ENCODE measurements at regions not wholly inside any gene's neighbourhood (a gene's known extent, or its start where the extent isn't known, plus 50 kb on each side); places are given as distances from the start of the nearest gene placed in this dataset.
"Not testable (repeated sequence)": the region's sequence is repeated elsewhere in the genome, so short reads cannot be mapped to it uniquely, and the experiment has no call there.

DNA sequence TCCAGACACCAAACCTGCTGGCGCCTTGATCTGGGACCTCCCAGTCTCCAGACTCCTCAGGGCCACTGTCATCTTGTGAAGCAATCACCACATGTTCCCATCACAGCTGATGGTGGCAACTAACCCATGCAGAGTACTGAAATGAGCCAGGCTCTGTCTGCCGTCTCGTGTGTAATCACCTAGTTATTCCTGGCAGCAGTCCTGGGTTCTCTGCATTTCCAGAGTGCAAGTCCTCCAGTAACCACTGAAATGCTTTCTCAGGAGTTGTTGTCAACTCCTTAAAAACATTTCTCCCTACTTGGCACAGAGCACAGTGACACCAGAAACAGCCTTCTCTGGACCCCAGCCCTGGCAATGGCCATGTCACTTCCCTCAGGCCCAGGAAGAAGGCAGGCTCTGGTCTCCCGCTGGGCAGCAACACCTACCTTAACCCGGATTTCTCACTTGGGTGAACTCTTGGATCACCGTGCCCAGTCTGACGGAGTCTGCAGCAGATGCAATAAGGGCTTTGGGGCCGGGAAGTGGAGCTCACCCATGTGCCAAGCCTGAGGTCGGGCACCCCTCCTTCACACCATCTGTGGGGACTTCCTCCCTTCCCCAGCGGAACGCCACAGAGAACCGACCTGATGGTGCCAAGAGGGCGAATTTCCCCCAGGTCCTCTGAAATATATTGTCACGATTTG is 189.5 kb upstream of the NPAP1 start:
- not testable (repeated sequence) for H2AFZ ChIP-seq (ENCODE audit: low read length); H3K9ac ChIP-seq (ENCODE audit: insufficient read depth, low read length); H3K27ac ChIP-seq (ENCODE audit: insufficient read depth, low read length); H3K4me1 ChIP-seq (ENCODE audit: control insufficient read depth, extremely low read depth, insufficient read depth, low read length); H3K9me3 ChIP-seq (ENCODE audit: control insufficient read depth, insufficient read depth, low read depth, low read length); H3K79me2 ChIP-seq (ENCODE audit: control insufficient read depth, insufficient read depth, low read length); H3K4me3 ChIP-seq (replicated peaks in 1 of 4; ENCODE audit: control extremely low read depth in 1 of 4, insufficient read depth in 1 of 4, low read depth in 3 of 4, low read length in 4 of 4); H4K20me1 ChIP-seq (ENCODE audit: control insufficient read depth, extremely low read depth, insufficient read depth, low read length); H3K36me3 ChIP-seq (ENCODE audit: control insufficient read depth, insufficient read depth, low read length); H3K4me2 ChIP-seq (ENCODE audit: extremely low read depth, insufficient read depth, low read length); H3K27me3 ChIP-seq (ENCODE audit: control insufficient read depth, insufficient read depth, low read length)
- peak in 1 of 2 donors; percentile 40 for DNase-seq (ENCODE audit: low read depth in 2 of 2)

DNA sequence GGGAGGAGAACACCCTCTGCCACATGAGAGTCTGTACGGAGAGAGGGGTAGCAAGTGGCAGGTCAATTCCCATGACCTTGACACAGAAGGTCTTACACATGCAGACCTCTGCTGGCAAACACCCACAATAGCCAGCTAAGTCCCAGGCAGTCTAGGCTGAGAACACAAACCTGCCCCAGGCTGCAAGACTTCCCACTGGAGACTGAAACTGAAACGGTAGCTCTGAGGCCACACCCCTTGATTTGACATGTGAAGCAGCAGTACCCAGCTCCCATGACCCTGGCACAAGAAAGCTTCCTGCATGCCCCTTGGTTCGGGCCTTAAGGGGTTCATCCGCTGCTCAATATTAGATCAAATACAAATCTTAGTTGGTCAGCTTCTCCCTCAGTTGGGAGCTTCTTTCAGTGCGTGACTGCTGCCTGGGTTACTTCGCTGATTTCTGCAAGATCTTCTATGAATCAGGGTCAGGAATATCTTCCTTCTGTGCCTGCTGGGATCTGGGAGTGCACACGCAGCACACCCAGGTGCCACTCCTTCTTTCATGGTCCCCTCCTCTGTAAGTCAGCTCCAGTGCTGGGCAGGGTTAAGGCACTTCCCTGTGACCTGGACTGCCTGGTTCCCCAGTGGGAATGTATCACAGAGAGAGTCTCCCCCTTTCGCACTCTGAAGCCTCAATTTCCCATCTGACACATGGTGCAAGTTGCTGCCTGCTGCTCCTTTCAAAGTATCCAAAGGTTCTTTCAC is 187.2 kb upstream of the NPAP1 start:
- not testable (repeated sequence) for H2AFZ ChIP-seq (ENCODE audit: low read length); H3K9me3 ChIP-seq (ENCODE audit: control insufficient read depth, insufficient read depth, low read depth, low read length); H4K20me1 ChIP-seq (ENCODE audit: control insufficient read depth, extremely low read depth, insufficient read depth, low read length); H3K9ac ChIP-seq (ENCODE audit: insufficient read depth, low read length); H3K36me3 ChIP-seq (ENCODE audit: control insufficient read depth, insufficient read depth, low read length); H3K4me1 ChIP-seq (ENCODE audit: control insufficient read depth, extremely low read depth, insufficient read depth, low read length); H3K4me3 ChIP-seq (replicated peaks in 1 of 4; ENCODE audit: control extremely low read depth in 1 of 4, insufficient read depth in 1 of 4, low read depth in 3 of 4, low read length in 4 of 4); H3K27me3 ChIP-seq (ENCODE audit: control insufficient read depth, insufficient read depth, low read length); H3K79me2 ChIP-seq (ENCODE audit: control insufficient read depth, insufficient read depth, low read length); H3K4me2 ChIP-seq (ENCODE audit: extremely low read depth, insufficient read depth, low read length); H3K27ac ChIP-seq (ENCODE audit: insufficient read depth, low read length); DNase-seq (ENCODE audit: low read depth in 2 of 2)

DNA sequence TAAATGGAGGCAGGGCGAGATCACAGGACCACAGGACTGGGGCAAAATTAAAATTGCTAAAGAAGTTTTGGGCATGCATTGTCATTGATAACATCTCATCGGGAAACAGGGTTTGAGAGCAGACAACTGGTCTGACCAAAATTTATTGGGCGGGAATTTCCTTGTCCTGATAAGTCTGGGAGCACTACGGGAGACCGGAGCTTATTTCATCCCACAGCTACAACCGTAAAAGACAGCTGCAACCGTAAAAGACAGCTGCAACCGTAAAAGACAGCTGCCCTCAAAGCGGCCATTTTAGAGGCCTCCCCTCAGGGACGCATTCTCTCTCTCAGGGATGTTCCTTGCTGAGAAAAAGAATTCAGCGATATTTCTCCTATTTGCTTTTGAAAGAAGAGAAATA is 170.4 kb upstream of the NPAP1 start:
- not testable (repeated sequence) for DNase-seq (ENCODE audit: low read depth in 2 of 2); H3K27ac ChIP-seq (ENCODE audit: insufficient read depth, low read length); H3K36me3 ChIP-seq (ENCODE audit: control insufficient read depth, insufficient read depth, low read length); H3K4me2 ChIP-seq (ENCODE audit: extremely low read depth, insufficient read depth, low read length); H4K20me1 ChIP-seq (ENCODE audit: control insufficient read depth, extremely low read depth, insufficient read depth, low read length); H3K79me2 ChIP-seq (ENCODE audit: control insufficient read depth, insufficient read depth, low read length); H3K9me3 ChIP-seq (ENCODE audit: control insufficient read depth, insufficient read depth, low read depth, low read length); H3K27me3 ChIP-seq (ENCODE audit: control insufficient read depth, insufficient read depth, low read length); H3K9ac ChIP-seq (ENCODE audit: insufficient read depth, low read length); H2AFZ ChIP-seq (ENCODE audit: low read length); H3K4me1 ChIP-seq (ENCODE audit: control insufficient read depth, extremely low read depth, insufficient read depth, low read length); H3K4me3 ChIP-seq (replicated peaks in 1 of 4; ENCODE audit: control extremely low read depth in 1 of 4, insufficient read depth in 1 of 4, low read depth in 3 of 4, low read length in 4 of 4)

GRCh38 chr15:24509714-24510113 is 165.9 kb upstream of the NPAP1 start:
- not testable (repeated sequence) for DNase-seq (ENCODE audit: low read depth in 2 of 2); H3K36me3 ChIP-seq (ENCODE audit: control insufficient read depth, insufficient read depth, low read length); H3K27ac ChIP-seq (ENCODE audit: insufficient read depth, low read length); H3K4me3 ChIP-seq (replicated peaks in 1 of 4; ENCODE audit: control extremely low read depth in 1 of 4, insufficient read depth in 1 of 4, low read depth in 3 of 4, low read length in 4 of 4); H4K20me1 ChIP-seq (ENCODE audit: control insufficient read depth, extremely low read depth, insufficient read depth, low read length); H3K4me2 ChIP-seq (ENCODE audit: extremely low read depth, insufficient read depth, low read length); H3K27me3 ChIP-seq (ENCODE audit: control insufficient read depth, insufficient read depth, low read length); H3K79me2 ChIP-seq (ENCODE audit: control insufficient read depth, insufficient read depth, low read length); H3K4me1 ChIP-seq (ENCODE audit: control insufficient read depth, extremely low read depth, insufficient read depth, low read length); H3K9ac ChIP-seq (ENCODE audit: insufficient read depth, low read length); H2AFZ ChIP-seq (ENCODE audit: low read length); H3K9me3 ChIP-seq (ENCODE audit: control insufficient read depth, insufficient read depth, low read depth, low read length)

DNA sequence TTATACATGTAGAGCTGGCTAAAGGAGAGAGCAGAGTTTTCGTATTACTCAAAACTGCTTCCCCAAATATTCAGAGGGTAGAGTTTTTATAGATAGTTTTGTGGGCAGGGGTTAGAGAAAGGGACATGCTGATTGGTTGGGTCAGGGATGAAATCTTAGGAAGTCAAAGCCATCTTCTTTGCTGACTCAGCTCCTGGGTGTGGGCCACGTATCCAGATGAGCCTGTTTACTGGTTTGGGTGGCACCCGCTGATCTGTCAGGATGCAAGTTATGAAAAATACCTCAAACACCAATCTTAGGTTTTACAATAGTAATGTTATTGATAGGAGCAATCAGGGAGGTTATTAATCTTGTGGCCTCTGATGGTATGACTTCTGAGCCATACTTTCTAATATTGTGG is 164.0 kb upstream of the NPAP1 start:
- H3K36me3 ChIP-seq (ENCODE audit: control insufficient read depth, insufficient read depth, low read length) = not testable (repeated sequence)

GRCh38 chr15:24518772-24519171 is 156.8 kb upstream of the NPAP1 start:
- not testable (repeated sequence) for H3K27ac ChIP-seq (ENCODE audit: insufficient read depth, low read length); H3K4me3 ChIP-seq (replicated peaks in 1 of 4; ENCODE audit: control extremely low read depth in 1 of 4, insufficient read depth in 1 of 4, low read depth in 3 of 4, low read length in 4 of 4); H3K9ac ChIP-seq (ENCODE audit: insufficient read depth, low read length); H2AFZ ChIP-seq (ENCODE audit: low read length); H3K79me2 ChIP-seq (ENCODE audit: control insufficient read depth, insufficient read depth, low read length); H3K27me3 ChIP-seq (ENCODE audit: control insufficient read depth, insufficient read depth, low read length); H3K4me1 ChIP-seq (ENCODE audit: control insufficient read depth, extremely low read depth, insufficient read depth, low read length); H3K36me3 ChIP-seq (ENCODE audit: control insufficient read depth, insufficient read depth, low read length); H3K4me2 ChIP-seq (ENCODE audit: extremely low read depth, insufficient read depth, low read length); H3K9me3 ChIP-seq (ENCODE audit: control insufficient read depth, insufficient read depth, low read depth, low read length); H4K20me1 ChIP-seq (ENCODE audit: control insufficient read depth, extremely low read depth, insufficient read depth, low read length)
- DNase-seq (ENCODE audit: low read depth in 2 of 2) = peak in 1 of 2 donors; percentile 4

More for the DNA sequence above, 164.0 kb upstream of the NPAP1 start:
- H2AFZ ChIP-seq (ENCODE audit: low read length); H3K9me3 ChIP-seq (ENCODE audit: control insufficient read depth, insufficient read depth, low read depth, low read length); H3K27me3 ChIP-seq (ENCODE audit: control insufficient read depth, insufficient read depth, low read length); H3K4me3 ChIP-seq (replicated peaks in 1 of 4; ENCODE audit: control extremely low read depth in 1 of 4, insufficient read depth in 1 of 4, low read depth in 3 of 4, low read length in 4 of 4); H3K27ac ChIP-seq (ENCODE audit: insufficient read depth, low read length); H3K79me2 ChIP-seq (ENCODE audit: control insufficient read depth, insufficient read depth, low read length); H4K20me1 ChIP-seq (ENCODE audit: control insufficient read depth, extremely low read depth, insufficient read depth, low read length); H3K4me2 ChIP-seq (ENCODE audit: extremely low read depth, insufficient read depth, low read length); DNase-seq (ENCODE audit: low read depth in 2 of 2); H3K9ac ChIP-seq (ENCODE audit: insufficient read depth, low read length); H3K4me1 ChIP-seq (ENCODE audit: control insufficient read depth, extremely low read depth, insufficient read depth, low read length): not testable (repeated sequence)

DNA sequence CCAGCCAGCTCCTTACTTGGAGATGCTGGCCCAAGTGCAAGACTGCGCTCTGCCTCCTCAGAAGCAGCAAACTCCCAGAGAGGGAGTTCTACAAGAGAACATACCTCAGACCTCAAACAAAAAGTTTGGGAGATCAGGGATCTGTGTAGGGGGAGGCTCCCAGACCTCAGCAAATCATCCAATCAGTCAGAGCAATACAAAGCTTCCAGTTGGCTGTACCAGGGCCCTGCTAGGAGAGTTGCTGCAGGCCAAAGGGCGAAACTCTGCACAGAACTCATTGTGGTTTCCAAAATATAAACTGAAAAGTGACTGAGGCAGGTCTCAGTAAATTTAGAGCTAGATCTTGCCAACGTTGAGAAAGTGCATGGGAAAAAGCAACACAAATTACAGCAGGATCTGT is 144.3 kb upstream of the NPAP1 start:
- not testable (repeated sequence) for H3K27ac ChIP-seq (ENCODE audit: insufficient read depth, low read length); H3K27me3 ChIP-seq (ENCODE audit: control insufficient read depth, insufficient read depth, low read length); H4K20me1 ChIP-seq (ENCODE audit: control insufficient read depth, extremely low read depth, insufficient read depth, low read length); H3K4me1 ChIP-seq (ENCODE audit: control insufficient read depth, extremely low read depth, insufficient read depth, low read length); H3K36me3 ChIP-seq (ENCODE audit: control insufficient read depth, insufficient read depth, low read length); H2AFZ ChIP-seq (ENCODE audit: low read length); H3K9ac ChIP-seq (ENCODE audit: insufficient read depth, low read length); H3K4me2 ChIP-seq (ENCODE audit: extremely low read depth, insufficient read depth, low read length); H3K4me3 ChIP-seq (replicated peaks in 1 of 4; ENCODE audit: control extremely low read depth in 1 of 4, insufficient read depth in 1 of 4, low read depth in 3 of 4, low read length in 4 of 4); DNase-seq (ENCODE audit: low read depth in 2 of 2); H3K79me2 ChIP-seq (ENCODE audit: control insufficient read depth, insufficient read depth, low read length); H3K9me3 ChIP-seq (ENCODE audit: control insufficient read depth, insufficient read depth, low read depth, low read length)

Measured in fibroblast of lung (primary cell).